Natural killer cell treated with Interleukin-12 subunit alpha and Interleukin-12 subunit beta and Interleukin-15 and Interleukin-18, amount 100 ng/mL, for 72 hours (primary cell): ENCODE measurements at regions not wholly inside any gene's neighbourhood (a gene's known extent, or its start where the extent isn't known, plus 50 kb on each side); places are given as distances from the start of the nearest gene placed in this dataset.

Experiments
- ATAC-seq, 2 donors: fragments of 150-1000 bp; cut with Tn5 transposase in 1 of 2; sonication (Bioruptor Pico), chemical (Tn5 transposase) in 1 of 2; 2 replicates each; pipeline ENCODE4 v1.10.0; 2021
- DNase-seq: peaks from one replicate; pipeline ENCODE4 v3.0.0; 2022; ENCODE audit warnings: low spot score
- H3K27ac Mint-ChIP-seq, 2 donors: 1 replicate in 1 of 2; 2 replicates in 1 of 2; pipeline ENCODE4 v1.8.0; 2022; ENCODE audit warnings: mixed read lengths in 2 of 2, mild to moderate bottlenecking in 1 of 2, moderate library complexity in 1 of 2
- H3K27me3 Mint-ChIP-seq, 2 donors: 1 replicate in 1 of 2; 2 replicates in 1 of 2; pipeline ENCODE4 v1.8.0; 2022; ENCODE audit warnings: mixed read lengths in 2 of 2
- H3K36me3 Mint-ChIP-seq: one replicate; pipeline ENCODE4 v1.8.0; 2022; ENCODE audit warnings: mixed read lengths
- H3K4me1 Mint-ChIP-seq, 2 donors: 1 replicate in 1 of 2; 2 replicates in 1 of 2; pipeline ENCODE4 v1.8.0; 2022; ENCODE audit warnings: low read depth in 2 of 2, mixed read lengths in 2 of 2, mild to moderate bottlenecking in 1 of 2
- H3K4me3 Mint-ChIP-seq: one replicate; pipeline ENCODE4 v1.8.0; 2022; ENCODE audit warnings: mixed read lengths
- H3K9me3 Mint-ChIP-seq: 2 replicates; pipeline ENCODE4 v1.8.0; 2022; ENCODE audit warnings: mixed read lengths

GRCh38 chr14:53534841-53535240, 381.7 kb upstream of the DDHD1 start:
- Mint-ChIP-seq H3K4me3 (no peak overlapping the region), H3K27me3 (no peaks in the 10 kb centered on the region), H3K4me1 (no peaks in the 10 kb centered on the region), H3K36me3 (no peaks in the 10 kb centered on the region), H3K27ac (no peak overlapping the region), H3K9me3 (no peaks in the 10 kb centered on the region)
- DNase-seq (no peak), ATAC-seq (no peak)

GRCh38 chr14:53533384-53533970, 380.4 kb upstream of the DDHD1 start:
- DNase-seq = no peak
- no peaks in the 10 kb centered on the region for H3K27me3 Mint-ChIP-seq
- ATAC-seq = no peak
- no peaks in the 10 kb centered on the region for H3K4me1 Mint-ChIP-seq
- H3K9me3 Mint-ChIP-seq = no peaks in the 10 kb centered on the region
- no peak overlapping the region for H3K27ac Mint-ChIP-seq
- no peaks in the 10 kb centered on the region for H3K36me3 Mint-ChIP-seq
- no peak overlapping the region for H3K4me3 Mint-ChIP-seq

- no peaks in the 10 kb centered on the region for H3K36me3 Mint-ChIP-seq
- DNase-seq = no peak
- no peaks in the 10 kb centered on the region for H3K4me1 Mint-ChIP-seq
- no peaks in the 10 kb centered on the region for H3K27me3 Mint-ChIP-seq
- no peak overlapping the region for H3K27ac Mint-ChIP-seq
- ATAC-seq = no peak
- H3K9me3 Mint-ChIP-seq = no peaks in the 10 kb centered on the region
- no peak overlapping the region for H3K4me3 Mint-ChIP-seq
These were observed 379.7 kb upstream of the DDHD1 start for GRCh38 chr14:53532853-53533252.

- Mint-ChIP-seq H3K9me3 (no peaks in the 10 kb centered on the region), H3K27me3 (no peaks in the 10 kb centered on the region), H3K4me1 (no peaks in the 10 kb centered on the region), H3K36me3 (no peaks in the 10 kb centered on the region), H3K27ac (no peak overlapping the region), H3K4me3 (no peak overlapping the region)
- no peak for ATAC-seq
- DNase-seq = no peak
These were observed 378.6 kb upstream of the DDHD1 start for GRCh38 chr14:53531730-53532129.

- H3K27me3 Mint-ChIP-seq = no peaks in the 10 kb centered on the region
- no peak for DNase-seq
- no peak overlapping the region for H3K4me3 Mint-ChIP-seq
- H3K4me1 Mint-ChIP-seq = no peaks in the 10 kb centered on the region
- no peaks in the 10 kb centered on the region for H3K36me3 Mint-ChIP-seq
- H3K9me3 Mint-ChIP-seq = peaks cover 3% of the 10 kb centered on the region
- ATAC-seq = no peak
- H3K27ac Mint-ChIP-seq = no peak overlapping the region
These were observed 378.0 kb upstream of the DDHD1 start for GRCh38 chr14:53531156-53531555.

GRCh38 chr14:53529519-53529918, 376.4 kb upstream of the DDHD1 start:
- H3K4me3 Mint-ChIP-seq = no peak overlapping the region
- no peaks in the 10 kb centered on the region for H3K27me3 Mint-ChIP-seq
- no peak for ATAC-seq
- peaks cover 3% of the 10 kb centered on the region for H3K9me3 Mint-ChIP-seq
- H3K36me3 Mint-ChIP-seq = no peaks in the 10 kb centered on the region
- no peak for DNase-seq
- H3K27ac Mint-ChIP-seq = no peak overlapping the region
- no peaks in the 10 kb centered on the region for H3K4me1 Mint-ChIP-seq

- no peak for ATAC-seq
- Mint-ChIP-seq H3K27ac (no peak overlapping the region), H3K27me3 (no peaks in the 10 kb centered on the region), H3K4me3 (no peak overlapping the region), H3K4me1 (no peaks in the 10 kb centered on the region), H3K9me3 (peaks cover 6% of the 10 kb centered on the region), H3K36me3 (no peaks in the 10 kb centered on the region)
- DNase-seq = no peak
These were observed 375.1 kb upstream of the DDHD1 start for GRCh38 chr14:53528185-53528671.

GRCh38 chr14:53526200-53526599, 373.1 kb upstream of the DDHD1 start:
- ATAC-seq = peak in 1 of 2 donors; percentile 13
- H3K27me3 Mint-ChIP-seq = no peaks in the 10 kb centered on the region
- H3K9me3 Mint-ChIP-seq = peaks cover 14% of the 10 kb centered on the region
- H3K27ac Mint-ChIP-seq = no peak overlapping the region
- no peaks in the 10 kb centered on the region for H3K4me1 Mint-ChIP-seq
- peaks cover 4% of the 10 kb centered on the region for H3K36me3 Mint-ChIP-seq
- no peak for DNase-seq
- no peak overlapping the region for H3K4me3 Mint-ChIP-seq

GRCh38 chr14:53525608-53526007, 372.5 kb upstream of the DDHD1 start:
- no peaks in the 10 kb centered on the region for H3K4me1 Mint-ChIP-seq
- H3K36me3 Mint-ChIP-seq = peaks cover 4% of the 10 kb centered on the region
- no peak overlapping the region for H3K4me3 Mint-ChIP-seq
- no peak for DNase-seq
- H3K27me3 Mint-ChIP-seq = no peaks in the 10 kb centered on the region
- ATAC-seq = no peak
- peaks cover 15% of the 10 kb centered on the region for H3K9me3 Mint-ChIP-seq
- no peak overlapping the region for H3K27ac Mint-ChIP-seq

- no peak for DNase-seq
- no peak overlapping the region for H3K27ac Mint-ChIP-seq
- H3K4me3 Mint-ChIP-seq = no peak overlapping the region
- peaks cover 15% of the 10 kb centered on the region for H3K9me3 Mint-ChIP-seq
- no peaks in the 10 kb centered on the region for H3K4me1 Mint-ChIP-seq
- H3K27me3 Mint-ChIP-seq = no peaks in the 10 kb centered on the region
- no peak for ATAC-seq
- H3K36me3 Mint-ChIP-seq = peaks cover 4% of the 10 kb centered on the region
These were observed 371.3 kb upstream of the DDHD1 start for GRCh38 chr14:53524391-53524790.

GRCh38 chr14:53523226-53523625, 370.1 kb upstream of the DDHD1 start:
- no peak for DNase-seq
- Mint-ChIP-seq H3K27me3 (no peaks in the 10 kb centered on the region), H3K36me3 (peaks cover 4% of the 10 kb centered on the region), H3K4me1 (no peaks in the 10 kb centered on the region), H3K9me3 (peaks cover 15% of the 10 kb centered on the region), H3K27ac (no peak overlapping the region), H3K4me3 (no peak overlapping the region)
- ATAC-seq = no peak

GRCh38 chr14:53520078-53520928, 367.2 kb upstream of the DDHD1 start:
- H3K9me3 Mint-ChIP-seq = peaks cover 12% of the 10 kb centered on the region
- peaks cover 4% of the 10 kb centered on the region for H3K36me3 Mint-ChIP-seq
- H3K27me3 Mint-ChIP-seq = no peaks in the 10 kb centered on the region
- H3K4me3 Mint-ChIP-seq = no peak overlapping the region
- DNase-seq (no peak), ATAC-seq (no peak)
- H3K27ac Mint-ChIP-seq = no peak overlapping the region
- H3K4me1 Mint-ChIP-seq = no peaks in the 10 kb centered on the region

- DNase-seq (no peak), ATAC-seq (no peak)
- H3K36me3 Mint-ChIP-seq = peaks cover 4% of the 10 kb centered on the region
- H3K27me3 Mint-ChIP-seq = no peaks in the 10 kb centered on the region
- no peak overlapping the region for H3K27ac Mint-ChIP-seq
- no peak overlapping the region for H3K4me3 Mint-ChIP-seq
- peaks cover 12% of the 10 kb centered on the region for H3K9me3 Mint-ChIP-seq
- H3K4me1 Mint-ChIP-seq = no peaks in the 10 kb centered on the region
These were observed 366.0 kb upstream of the DDHD1 start for GRCh38 chr14:53519137-53519536.

GRCh38 chr14:53517270-53517960, 364.3 kb upstream of the DDHD1 start:
- ATAC-seq (no peak), DNase-seq (no peak)
- H3K9me3 Mint-ChIP-seq = peaks cover 9% of the 10 kb centered on the region
- no peak overlapping the region for H3K4me3 Mint-ChIP-seq
- H3K27me3 Mint-ChIP-seq = no peaks in the 10 kb centered on the region
- peaks cover 2% of the 10 kb centered on the region for H3K36me3 Mint-ChIP-seq
- no peaks in the 10 kb centered on the region for H3K4me1 Mint-ChIP-seq
- no peak overlapping the region for H3K27ac Mint-ChIP-seq
